Keratinocyte (primary cell): ENCODE measurements at regions not wholly inside any gene's neighbourhood (a gene's known extent, or its start where the extent isn't known, plus 50 kb on each side); places are given as distances from the start of the nearest gene placed in this dataset.

Experiments used
- DNase-seq: peaks from one replicate; pipeline ENCODE4 v3.0.0-alpha.2; 2011; ENCODE audit warnings: low read depth, missing footprints, low spot score
- FAIRE-seq: peaks from 2 replicates; lab custom pipeline; 2011; peaks lifted over from hg19 to GRCh38; lab: Jason Lieb, UNC
- H2AFZ ChIP-seq: 2 replicates; pipeline ENCODE4 v1.6.0; 2012; ENCODE audit warnings: low read length, control low read depth, inconsistent platforms; ENCODE audit not compliant: control insufficient read depth
- H3K27ac ChIP-seq: 2 replicates; pipeline ENCODE4 v1.5.1; 2011; ENCODE audit warnings: low read length; ENCODE audit not compliant: control insufficient read depth, insufficient read depth
- H3K27me3 ChIP-seq: 3 replicates; pipeline ENCODE4 v1.6.0; 2011; ENCODE audit warnings: low read length; ENCODE audit not compliant: control insufficient read depth, insufficient read depth; ENCODE audit errors: extremely low read depth
- H3K36me3 ChIP-seq, 2 experiments: 2 replicates in 1 of 2; 3 replicates in 1 of 2; pipeline ENCODE4 v1.5.1; 2011; ENCODE audit warnings: low read length in 2 of 2, mild to moderate bottlenecking in 1 of 2; ENCODE audit not compliant: control insufficient read depth in 2 of 2, insufficient read depth in 2 of 2; ENCODE audit errors: extremely low read depth in 1 of 2
- H3K4me1 ChIP-seq: 3 replicates; pipeline ENCODE4 v1.5.1; 2011; ENCODE audit warnings: low read length; ENCODE audit not compliant: control insufficient read depth, insufficient read depth; ENCODE audit errors: extremely low read depth
- H3K4me2 ChIP-seq: 3 replicates; pipeline ENCODE4 v1.6.0; 2011; ENCODE audit warnings: low read depth, low read length; ENCODE audit not compliant: control insufficient read depth, insufficient read depth; ENCODE audit errors: extremely low read depth
- H3K4me3 ChIP-seq, 3 experiments: fragments of 200-600 bp in 1 of 3; sonication (generic) in 1 of 3; 2 replicates in 2 of 3; 3 replicates in 1 of 3; pipeline ENCODE4 v1.5.1; 2011 to 2016; ENCODE audit warnings: low read length in 3 of 3, mild to moderate bottlenecking in 3 of 3, control low read depth in 2 of 3, inconsistent platforms in 1 of 3, low read depth in 1 of 3, mixed read lengths in 1 of 3, mixed run types in 1 of 3, moderate library complexity in 1 of 3; ENCODE audit not compliant: control insufficient read depth in 2 of 3, insufficient read depth in 2 of 3; ENCODE audit errors: extremely low read depth in 1 of 3
- H3K79me2 ChIP-seq: 2 replicates; pipeline ENCODE4 v1.6.0; 2012; ENCODE audit warnings: low read length; ENCODE audit not compliant: control insufficient read depth, insufficient read depth
- H3K9ac ChIP-seq: 3 replicates; pipeline ENCODE4 v1.6.0; 2011; ENCODE audit warnings: low read length; ENCODE audit not compliant: control insufficient read depth, insufficient read depth; ENCODE audit errors: extremely low read depth
- H3K9me1 ChIP-seq: 3 replicates; pipeline ENCODE4 v1.6.0; 2011; ENCODE audit warnings: low read length; ENCODE audit not compliant: control insufficient read depth, insufficient read depth; ENCODE audit errors: extremely low read depth
- H3K9me3 ChIP-seq: 2 replicates; pipeline ENCODE4 v1.5.1; 2012; ENCODE audit warnings: low read depth, low read length; ENCODE audit not compliant: control insufficient read depth
- H4K20me1 ChIP-seq: 3 replicates; pipeline ENCODE4 v1.6.0; 2011; ENCODE audit warnings: low read length; ENCODE audit not compliant: control insufficient read depth, insufficient read depth; ENCODE audit errors: extremely low read depth
- EZH2 ChIP-seq: IDR thresholded peaks from one replicate; pipeline ENCODE4 v1.6.1; 2012; ENCODE audit warnings: inconsistent platforms, mild to moderate bottlenecking, low read length, moderate library complexity
- dilution Hi-C: fragments of 300-500 bp; cut with MboI; formaldehyde crosslinking; loops from one replicate; pipeline ENCODE4 v1.7.0; 2020; ENCODE audit warnings: low sequenced_read_pairs; ENCODE audit not compliant: extremely low pct_ligation_motif_present
- TF ChIP-seq, protein P1 (sequence below), 3 experiments: IDR thresholded peaks in 1 of 3; conservative IDR thresholded peaks in 1 of 3; optimal IDR thresholded peaks in 1 of 3; 2 replicates in 2 of 3; 3 replicates in 1 of 3; pipeline versions ENCODE3 to v1.5.1; 2011; ENCODE audit warnings: low read length in 3 of 3, mild to moderate bottlenecking in 3 of 3, moderate library complexity in 2 of 3, control low read depth in 1 of 3, inconsistent platforms in 1 of 3; ENCODE audit not compliant: insufficient read depth in 2 of 3; ENCODE audit errors: extremely low read depth in 1 of 3

DNA sequence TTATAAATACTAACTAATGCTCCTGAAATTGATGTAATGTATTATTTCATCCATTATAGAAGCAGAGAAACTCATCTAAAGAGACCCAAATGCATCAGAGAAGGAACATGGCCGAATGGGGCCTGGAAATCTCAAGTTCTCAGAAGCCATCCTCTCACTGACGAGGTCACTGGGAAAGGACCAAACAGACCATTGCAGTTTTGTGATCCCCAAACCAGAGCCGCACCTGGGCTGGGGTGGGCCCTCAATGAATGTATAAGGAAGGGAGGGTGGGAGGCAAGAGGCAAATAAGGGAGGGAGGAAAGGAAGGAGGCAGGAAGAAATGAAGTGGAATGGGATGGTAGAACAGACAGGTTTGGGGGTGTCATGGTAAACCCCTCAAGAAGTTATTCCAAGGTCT, 245.3 kb upstream of the ID2 start:
- Histone ChIP-seq H3K9ac (no peak overlapping the region), H3K79me2 (no peaks in the 10 kb centered on the region), H4K20me1 (no peaks in the 10 kb centered on the region), H2AFZ (no peak overlapping the region), H3K4me2 (no peak overlapping the region), H3K4me1 (no peaks in the 10 kb centered on the region), H3K27ac (no peak overlapping the region), H3K9me1 (no peaks in the 10 kb centered on the region), H3K4me3 (no peak overlapping the region), H3K9me3 (no peaks in the 10 kb centered on the region), H3K27me3 (no peaks in the 10 kb centered on the region), H3K36me3 (no peaks in the 10 kb centered on the region)
- TF ChIP-seq, protein P1, sequence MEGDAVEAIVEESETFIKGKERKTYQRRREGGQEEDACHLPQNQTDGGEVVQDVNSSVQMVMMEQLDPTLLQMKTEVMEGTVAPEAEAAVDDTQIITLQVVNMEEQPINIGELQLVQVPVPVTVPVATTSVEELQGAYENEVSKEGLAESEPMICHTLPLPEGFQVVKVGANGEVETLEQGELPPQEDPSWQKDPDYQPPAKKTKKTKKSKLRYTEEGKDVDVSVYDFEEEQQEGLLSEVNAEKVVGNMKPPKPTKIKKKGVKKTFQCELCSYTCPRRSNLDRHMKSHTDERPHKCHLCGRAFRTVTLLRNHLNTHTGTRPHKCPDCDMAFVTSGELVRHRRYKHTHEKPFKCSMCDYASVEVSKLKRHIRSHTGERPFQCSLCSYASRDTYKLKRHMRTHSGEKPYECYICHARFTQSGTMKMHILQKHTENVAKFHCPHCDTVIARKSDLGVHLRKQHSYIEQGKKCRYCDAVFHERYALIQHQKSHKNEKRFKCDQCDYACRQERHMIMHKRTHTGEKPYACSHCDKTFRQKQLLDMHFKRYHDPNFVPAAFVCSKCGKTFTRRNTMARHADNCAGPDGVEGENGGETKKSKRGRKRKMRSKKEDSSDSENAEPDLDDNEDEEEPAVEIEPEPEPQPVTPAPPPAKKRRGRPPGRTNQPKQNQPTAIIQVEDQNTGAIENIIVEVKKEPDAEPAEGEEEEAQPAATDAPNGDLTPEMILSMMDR (optimal IDR thresholded peaks at IDR 0.05 in 1 of 3, IDR thresholded peaks at IDR 0.05 in 1 of 3, conservative IDR thresholded peaks at IDR 0.05 in 1 of 3; ENCODE audit: extremely low read depth in 1 of 3, insufficient read depth in 2 of 3, low read length in 3 of 3): no peak
- no peak for TF ChIP-seq EZH2
- DNase-seq (no peak), FAIRE-seq (no peak)
- dilution Hi-C loops: no loop called here

DNA sequence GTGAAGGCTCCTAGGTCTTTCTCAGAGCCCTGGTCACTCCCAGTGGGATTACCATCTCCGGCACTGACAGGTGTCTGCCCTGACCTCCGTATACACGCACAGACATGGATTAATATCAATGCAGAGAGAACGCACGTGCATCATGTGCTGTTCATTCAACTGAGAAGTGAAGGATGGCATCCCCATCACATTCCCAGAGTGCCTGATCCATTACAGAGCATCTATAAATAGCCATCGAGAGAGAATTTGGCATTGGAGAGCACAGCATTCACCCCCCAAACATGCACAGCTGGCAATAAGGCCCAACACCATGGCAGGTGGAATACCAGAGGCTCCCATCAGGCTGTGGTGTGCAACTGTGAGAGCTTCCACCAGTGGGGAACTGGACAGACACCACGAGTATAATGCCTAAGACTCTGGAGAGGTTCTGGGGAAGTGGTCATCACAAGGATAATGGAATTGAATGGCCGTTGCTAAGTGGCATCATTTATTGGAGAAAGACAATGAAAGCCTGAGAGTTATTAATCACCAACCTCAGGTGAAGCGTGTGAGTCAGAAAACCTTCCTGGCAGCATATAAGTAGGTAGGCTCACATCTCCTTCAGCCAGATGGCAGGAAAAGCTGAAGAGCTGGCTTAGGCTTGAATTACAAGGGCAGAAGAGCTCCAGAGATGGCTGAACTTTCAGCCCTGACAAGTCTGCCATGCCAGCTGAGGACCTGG, 244.5 kb upstream of the ID2 start:
- Histone ChIP-seq H3K9me1 (no peaks in the 10 kb centered on the region), H4K20me1 (no peaks in the 10 kb centered on the region), H3K9ac (no peak overlapping the region), H3K36me3 (no peaks in the 10 kb centered on the region), H3K4me2 (no peak overlapping the region), H3K27me3 (no peaks in the 10 kb centered on the region), H3K4me3 (no peak overlapping the region), H3K79me2 (no peaks in the 10 kb centered on the region), H3K4me1 (no peaks in the 10 kb centered on the region), H3K27ac (no peak overlapping the region), H2AFZ (no peak overlapping the region), H3K9me3 (no peaks in the 10 kb centered on the region)
- dilution Hi-C loops: no loop called here
- FAIRE-seq: no peak
- no peak for DNase-seq
- no peak for TF ChIP-seq EZH2
- TF ChIP-seq, protein P1 (optimal IDR thresholded peaks at IDR 0.05 in 1 of 3, IDR thresholded peaks at IDR 0.05 in 1 of 3, conservative IDR thresholded peaks at IDR 0.05 in 1 of 3; ENCODE audit: extremely low read depth in 1 of 3, insufficient read depth in 2 of 3, low read length in 3 of 3): no peak
